ENCODE measurements at regions not wholly inside any gene's neighbourhood (a gene's known extent, or its start where the extent isn't known, plus 50 kb on each side); places are given as distances from the start of the nearest gene placed in this dataset.

DNA sequence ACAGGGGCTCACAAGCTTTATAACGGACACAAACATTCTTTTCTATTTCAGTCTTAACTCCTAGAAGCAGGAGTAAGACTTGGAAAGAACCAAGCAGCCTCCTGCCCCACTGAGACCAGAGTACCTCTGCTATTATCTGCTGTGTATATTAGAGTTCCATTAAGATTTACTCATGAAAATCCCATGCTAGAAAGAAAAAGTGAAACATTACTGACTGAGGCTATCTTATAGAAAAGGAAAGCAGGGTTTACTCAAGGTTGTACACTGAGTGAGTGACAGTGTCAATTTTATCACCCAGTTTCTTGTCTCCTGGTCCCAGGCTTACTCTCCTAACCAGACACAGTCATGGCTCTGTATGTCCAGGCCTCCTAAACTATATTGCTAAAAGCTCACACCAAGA, 97.9 kb upstream of the SOX2 start:
- no peaks in the 10 kb centered on the region for H3K9me3 ChIP-seq (ENCODE audit: control insufficient read depth, low read depth, low read length)
- TF ChIP-seq, protein P1, sequence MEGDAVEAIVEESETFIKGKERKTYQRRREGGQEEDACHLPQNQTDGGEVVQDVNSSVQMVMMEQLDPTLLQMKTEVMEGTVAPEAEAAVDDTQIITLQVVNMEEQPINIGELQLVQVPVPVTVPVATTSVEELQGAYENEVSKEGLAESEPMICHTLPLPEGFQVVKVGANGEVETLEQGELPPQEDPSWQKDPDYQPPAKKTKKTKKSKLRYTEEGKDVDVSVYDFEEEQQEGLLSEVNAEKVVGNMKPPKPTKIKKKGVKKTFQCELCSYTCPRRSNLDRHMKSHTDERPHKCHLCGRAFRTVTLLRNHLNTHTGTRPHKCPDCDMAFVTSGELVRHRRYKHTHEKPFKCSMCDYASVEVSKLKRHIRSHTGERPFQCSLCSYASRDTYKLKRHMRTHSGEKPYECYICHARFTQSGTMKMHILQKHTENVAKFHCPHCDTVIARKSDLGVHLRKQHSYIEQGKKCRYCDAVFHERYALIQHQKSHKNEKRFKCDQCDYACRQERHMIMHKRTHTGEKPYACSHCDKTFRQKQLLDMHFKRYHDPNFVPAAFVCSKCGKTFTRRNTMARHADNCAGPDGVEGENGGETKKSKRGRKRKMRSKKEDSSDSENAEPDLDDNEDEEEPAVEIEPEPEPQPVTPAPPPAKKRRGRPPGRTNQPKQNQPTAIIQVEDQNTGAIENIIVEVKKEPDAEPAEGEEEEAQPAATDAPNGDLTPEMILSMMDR (optimal IDR thresholded peaks at IDR 0.05 in 1 of 3, IDR thresholded peaks at IDR 0.05 in 1 of 3, conservative IDR thresholded peaks at IDR 0.05 in 1 of 3; ENCODE audit: extremely low read depth in 1 of 3, insufficient read depth in 2 of 3, low read length in 3 of 3) = no peak
- no peak for TF ChIP-seq EZH2 (IDR thresholded peaks at IDR 0.05; ENCODE audit: low read length)
- H2AFZ ChIP-seq (ENCODE audit: control insufficient read depth, low read length) = no peak overlapping the region
- no peaks in the 10 kb centered on the region for H3K36me3 ChIP-seq (ENCODE audit: control insufficient read depth in 2 of 2, extremely low read depth in 1 of 2, insufficient read depth in 2 of 2, low read length in 2 of 2)
- dilution Hi-C loops (cut with MboI; ENCODE audit: extremely low pct_ligation_motif_present, low sequenced_read_pairs) = no loop called here
- no peaks in the 10 kb centered on the region for H3K9me1 ChIP-seq (ENCODE audit: control insufficient read depth, extremely low read depth, insufficient read depth, low read length)
- H4K20me1 ChIP-seq (ENCODE audit: control insufficient read depth, extremely low read depth, insufficient read depth, low read length) = no peaks in the 10 kb centered on the region
- no peak for FAIRE-seq
- H3K9ac ChIP-seq (ENCODE audit: control insufficient read depth, extremely low read depth, insufficient read depth, low read length) = no peak overlapping the region
- no peak overlapping the region for H3K4me3 ChIP-seq (ENCODE audit: control insufficient read depth in 2 of 3, extremely low read depth in 1 of 3, insufficient read depth in 2 of 3, low read depth in 1 of 3, low read length in 3 of 3)
- H3K27ac ChIP-seq (ENCODE audit: control insufficient read depth, insufficient read depth, low read length) = no peak overlapping the region
- DNase-seq (ENCODE audit: low read depth, low spot score) = no peak
- no peak overlapping the region for H3K4me2 ChIP-seq (ENCODE audit: control insufficient read depth, extremely low read depth, insufficient read depth, low read depth, low read length)
- H3K4me1 ChIP-seq (ENCODE audit: control insufficient read depth, extremely low read depth, insufficient read depth, low read length) = no peaks in the 10 kb centered on the region
- no peaks in the 10 kb centered on the region for H3K27me3 ChIP-seq (ENCODE audit: control insufficient read depth, extremely low read depth, insufficient read depth, low read length)
- H3K79me2 ChIP-seq (ENCODE audit: control insufficient read depth, insufficient read depth, low read length) = no peaks in the 10 kb centered on the region

DNA sequence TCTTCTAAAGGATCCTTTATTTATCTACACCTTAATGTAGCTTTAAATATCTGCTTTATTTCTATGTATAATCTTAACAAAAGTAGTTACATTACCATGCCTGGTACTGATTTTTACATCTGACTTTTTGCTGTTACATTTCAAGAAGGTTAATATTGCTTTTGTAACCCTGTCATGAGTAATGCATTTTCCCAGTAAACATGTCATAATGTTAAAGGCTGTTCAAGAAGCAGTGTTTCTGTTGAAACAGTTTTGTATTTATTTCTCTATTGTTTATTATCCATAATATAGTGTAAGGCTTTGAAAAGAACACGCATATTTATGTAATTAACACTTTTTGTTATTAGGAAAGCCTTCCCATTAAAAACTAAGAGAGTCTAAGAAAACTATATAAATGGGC, 98.5 kb upstream of the SOX2 start:
- DNase-seq (ENCODE audit: low read depth, low spot score) = no peak
- dilution Hi-C loops (cut with MboI; ENCODE audit: extremely low pct_ligation_motif_present, low sequenced_read_pairs) = no loop called here

More for the DNA sequence above, 98.5 kb upstream of the SOX2 start:
- no peaks in the 10 kb centered on the region for H4K20me1 ChIP-seq (ENCODE audit: control insufficient read depth, extremely low read depth, insufficient read depth, low read length)
- TF ChIP-seq, protein P1 (optimal IDR thresholded peaks at IDR 0.05 in 1 of 3, IDR thresholded peaks at IDR 0.05 in 1 of 3, conservative IDR thresholded peaks at IDR 0.05 in 1 of 3; ENCODE audit: extremely low read depth in 1 of 3, insufficient read depth in 2 of 3, low read length in 3 of 3) = no peak
- TF ChIP-seq EZH2 (IDR thresholded peaks at IDR 0.05; ENCODE audit: low read length) = no peak
- no peaks in the 10 kb centered on the region for H3K4me1 ChIP-seq (ENCODE audit: control insufficient read depth, extremely low read depth, insufficient read depth, low read length)
- no peaks in the 10 kb centered on the region for H3K9me3 ChIP-seq (ENCODE audit: control insufficient read depth, low read depth, low read length)
- H3K79me2 ChIP-seq (ENCODE audit: control insufficient read depth, insufficient read depth, low read length) = no peaks in the 10 kb centered on the region
- FAIRE-seq = no peak
- no peak overlapping the region for H3K4me3 ChIP-seq (ENCODE audit: control insufficient read depth in 2 of 3, extremely low read depth in 1 of 3, insufficient read depth in 2 of 3, low read depth in 1 of 3, low read length in 3 of 3)
- H3K36me3 ChIP-seq (ENCODE audit: control insufficient read depth in 2 of 2, extremely low read depth in 1 of 2, insufficient read depth in 2 of 2, low read length in 2 of 2) = no peaks in the 10 kb centered on the region
- H3K9me1 ChIP-seq (ENCODE audit: control insufficient read depth, extremely low read depth, insufficient read depth, low read length) = no peaks in the 10 kb centered on the region
- H3K27me3 ChIP-seq (ENCODE audit: control insufficient read depth, extremely low read depth, insufficient read depth, low read length) = no peaks in the 10 kb centered on the region
- no peak overlapping the region for H3K4me2 ChIP-seq (ENCODE audit: control insufficient read depth, extremely low read depth, insufficient read depth, low read depth, low read length)
- no peak overlapping the region for H3K9ac ChIP-seq (ENCODE audit: control insufficient read depth, extremely low read depth, insufficient read depth, low read length)
- no peak overlapping the region for H3K27ac ChIP-seq (ENCODE audit: control insufficient read depth, insufficient read depth, low read length)
- no peak overlapping the region for H2AFZ ChIP-seq (ENCODE audit: control insufficient read depth, low read length)
